ENCODE measurements at regions not wholly inside any gene's neighbourhood (a gene's known extent, or its start where the extent isn't known, plus 50 kb on each side); places are given as distances from the start of the nearest gene placed in this dataset.

- no peak for TF ChIP-seq EZH2phosphoT487 (IDR thresholded peaks at IDR 0.05; ENCODE audit: insufficient read depth, low read depth)
- TF ChIP-seq EZH2 (IDR thresholded peaks at IDR 0.05; ENCODE audit: insufficient read depth, poor library complexity, severe bottlenecking) = no peak
- no peaks in the 10 kb centered on the region for H3K36me3 ChIP-seq (ENCODE audit: low read depth)
- DNase-seq = no peak
- no peaks in the 10 kb centered on the region for H3F3A ChIP-seq (ENCODE audit: insufficient read depth)
- H3K79me2 ChIP-seq (ENCODE audit: insufficient read depth) = no peaks in the 10 kb centered on the region
- H3K9me2 ChIP-seq (ENCODE audit: insufficient read depth) = no peaks in the 10 kb centered on the region
- H3K9me3 ChIP-seq (ENCODE audit: low read depth) = no peaks in the 10 kb centered on the region
- no peaks in the 10 kb centered on the region for H3K27me3 ChIP-seq (replicated peaks; ENCODE audit: insufficient read depth)
- H4K20me1 ChIP-seq (ENCODE audit: insufficient read depth) = no peaks in the 10 kb centered on the region
- H3K9ac ChIP-seq = no peak overlapping the region
- H3K4me2 ChIP-seq (ENCODE audit: unreplicated experiment) = no peak overlapping the region
- H3K4me3 ChIP-seq = no peak overlapping the region
- no peak overlapping the region for H2AFZ ChIP-seq
- WGBS, 2 experiments (ENCODE audit: low coverage in 1 of 2, low lambda C conversion rate in 2 of 2, missing lambda C conversion rate in 2 of 2) = 24 to 39% methylated on average over 1 of the region's 1 CpG
- H3K27ac ChIP-seq = no peak overlapping the region
- no peaks in the 10 kb centered on the region for H3K4me1 ChIP-seq (ENCODE audit: insufficient read depth)
- in situ Hi-C loops (cut with MboI) = no loop called here
These were observed 228.8 kb downstream of the OMA1 start for GRCh38 chr1:58317694-58318093.

GRCh38 chr1:58317086-58317485, 229.4 kb downstream of the OMA1 start:
- H2AFZ ChIP-seq = no peak overlapping the region
- H3F3A ChIP-seq (ENCODE audit: insufficient read depth) = no peaks in the 10 kb centered on the region
- no peak overlapping the region for H3K4me3 ChIP-seq
- H3K27ac ChIP-seq = no peak overlapping the region
- no peaks in the 10 kb centered on the region for H3K9me3 ChIP-seq (ENCODE audit: low read depth)
- H3K9ac ChIP-seq = no peak overlapping the region
- H3K36me3 ChIP-seq (ENCODE audit: low read depth) = no peaks in the 10 kb centered on the region
- no peak overlapping the region for H3K4me2 ChIP-seq (ENCODE audit: unreplicated experiment)
- in situ Hi-C loops (cut with MboI) = no loop called here
- WGBS, 2 experiments (ENCODE audit: low coverage in 1 of 2, low lambda C conversion rate in 2 of 2, missing lambda C conversion rate in 2 of 2) = 35 to 43% methylated on average over 2 of the region's 2 CpGs
- no peaks in the 10 kb centered on the region for H3K4me1 ChIP-seq (ENCODE audit: insufficient read depth)
- no peaks in the 10 kb centered on the region for H3K9me2 ChIP-seq (ENCODE audit: insufficient read depth)
- no peaks in the 10 kb centered on the region for H3K27me3 ChIP-seq (replicated peaks; ENCODE audit: insufficient read depth)
- no peaks in the 10 kb centered on the region for H3K79me2 ChIP-seq (ENCODE audit: insufficient read depth)
- no peak for DNase-seq
- no peak for TF ChIP-seq EZH2phosphoT487 (IDR thresholded peaks at IDR 0.05; ENCODE audit: insufficient read depth, low read depth)
- no peak for TF ChIP-seq EZH2 (IDR thresholded peaks at IDR 0.05; ENCODE audit: insufficient read depth, poor library complexity, severe bottlenecking)
- H4K20me1 ChIP-seq (ENCODE audit: insufficient read depth) = no peaks in the 10 kb centered on the region

- Histone ChIP-seq H3F3A (ENCODE audit: insufficient read depth) (no peaks in the 10 kb centered on the region), H2AFZ (no peak overlapping the region), H3K79me2 (ENCODE audit: insufficient read depth) (no peaks in the 10 kb centered on the region), H3K9me2 (ENCODE audit: insufficient read depth) (no peaks in the 10 kb centered on the region), H3K27me3 (replicated peaks; ENCODE audit: insufficient read depth) (no peaks in the 10 kb centered on the region), H3K9ac (no peak overlapping the region), H3K27ac (no peak overlapping the region), H3K36me3 (ENCODE audit: low read depth) (no peaks in the 10 kb centered on the region), H3K4me3 (no peak overlapping the region), H4K20me1 (ENCODE audit: insufficient read depth) (no peaks in the 10 kb centered on the region), H3K4me1 (ENCODE audit: insufficient read depth) (no peaks in the 10 kb centered on the region), H3K9me3 (ENCODE audit: low read depth) (no peaks in the 10 kb centered on the region), H3K4me2 (ENCODE audit: unreplicated experiment) (no peak overlapping the region)
- no peak for DNase-seq
- in situ Hi-C loops (cut with MboI) = no loop called here
- TF ChIP-seq EZH2 (IDR thresholded peaks at IDR 0.05; ENCODE audit: insufficient read depth, poor library complexity, severe bottlenecking) (no peak), EZH2phosphoT487 (IDR thresholded peaks at IDR 0.05; ENCODE audit: insufficient read depth, low read depth) (no peak)
These were observed 230.4 kb downstream of the OMA1 start for GRCh38 chr1:58316141-58316540.

GRCh38 chr1:58312971-58313563, 233.5 kb downstream of the OMA1 start:
- no peak overlapping the region for H2AFZ ChIP-seq
- H3K27me3 ChIP-seq (replicated peaks; ENCODE audit: insufficient read depth) = 0 out of 2 replicates have a peak, but pooled peaks cover 5% of the 10 kb centered on the region
- no peaks in the 10 kb centered on the region for H3K36me3 ChIP-seq (ENCODE audit: low read depth)
- no peaks in the 10 kb centered on the region for H4K20me1 ChIP-seq (ENCODE audit: insufficient read depth)
- no peak overlapping the region for H3K9ac ChIP-seq
- H3K4me1 ChIP-seq (ENCODE audit: insufficient read depth) = no peaks in the 10 kb centered on the region
- DNase-seq = no peak
- TF ChIP-seq EZH2 (IDR thresholded peaks at IDR 0.05; ENCODE audit: insufficient read depth, poor library complexity, severe bottlenecking) (no peak), EZH2phosphoT487 (IDR thresholded peaks at IDR 0.05; ENCODE audit: insufficient read depth, low read depth) (no peak)
- H3K4me3 ChIP-seq = no peak overlapping the region
- H3F3A ChIP-seq (ENCODE audit: insufficient read depth) = no peaks in the 10 kb centered on the region
- no peak overlapping the region for H3K4me2 ChIP-seq (ENCODE audit: unreplicated experiment)
- H3K9me3 ChIP-seq (ENCODE audit: low read depth) = no peaks in the 10 kb centered on the region
- H3K9me2 ChIP-seq (ENCODE audit: insufficient read depth) = no peaks in the 10 kb centered on the region
- H3K27ac ChIP-seq = no peak overlapping the region
- in situ Hi-C loops (cut with MboI) = no loop called here
- H3K79me2 ChIP-seq (ENCODE audit: insufficient read depth) = no peaks in the 10 kb centered on the region

- in situ Hi-C loops (cut with MboI) = no loop called here
These were observed 234.1 kb downstream of the OMA1 start for GRCh38 chr1:58312461-58312860.

More at GRCh38 chr1:58312461-58312860, 234.1 kb downstream of the OMA1 start:
- no peaks in the 10 kb centered on the region for H3F3A ChIP-seq (ENCODE audit: insufficient read depth)
- DNase-seq = no peak
- no peak overlapping the region for H2AFZ ChIP-seq
- TF ChIP-seq EZH2 (IDR thresholded peaks at IDR 0.05; ENCODE audit: insufficient read depth, poor library complexity, severe bottlenecking) (no peak), EZH2phosphoT487 (IDR thresholded peaks at IDR 0.05; ENCODE audit: insufficient read depth, low read depth) (no peak)
- no peak overlapping the region for H3K4me3 ChIP-seq
- H3K4me2 ChIP-seq (ENCODE audit: unreplicated experiment) = no peak overlapping the region
- 0 out of 2 replicates have a peak, but pooled peaks cover 5% of the 10 kb centered on the region for H3K27me3 ChIP-seq (replicated peaks; ENCODE audit: insufficient read depth)
- H3K36me3 ChIP-seq (ENCODE audit: low read depth) = no peaks in the 10 kb centered on the region
- H3K4me1 ChIP-seq (ENCODE audit: insufficient read depth) = no peaks in the 10 kb centered on the region
- H3K9me3 ChIP-seq (ENCODE audit: low read depth) = no peaks in the 10 kb centered on the region
- WGBS, 2 experiments (ENCODE audit: low coverage in 1 of 2, low lambda C conversion rate in 2 of 2, missing lambda C conversion rate in 2 of 2) = 32 to 38% methylated on average over 4 of the region's 4 CpGs
- H4K20me1 ChIP-seq (ENCODE audit: insufficient read depth) = no peaks in the 10 kb centered on the region
- no peaks in the 10 kb centered on the region for H3K79me2 ChIP-seq (ENCODE audit: insufficient read depth)
- no peaks in the 10 kb centered on the region for H3K9me2 ChIP-seq (ENCODE audit: insufficient read depth)
- no peak overlapping the region for H3K27ac ChIP-seq
- H3K9ac ChIP-seq = no peak overlapping the region
